ENCODE measurements at regions not wholly inside any gene's neighbourhood (a gene's known extent, or its start where the extent isn't known, plus 50 kb on each side); places are given as distances from the start of the nearest gene placed in this dataset.

- intact Hi-C loops (cut with DNase I): no loop called here
- DNase-seq: no peak
- H3K27me3 ChIP-seq: no peaks in the 10 kb centered on the region
- no peaks in the 10 kb centered on the region for H3K36me3 ChIP-seq
- no peak overlapping the region for H3K9ac ChIP-seq (ENCODE audit: low read depth in 2 of 2, low read length in 2 of 2)
- no peaks in the 10 kb centered on the region for H3K4me1 ChIP-seq
- no peaks in the 10 kb centered on the region for H3K9me3 ChIP-seq
- H3K27ac ChIP-seq: no peak overlapping the region
- no peak overlapping the region for H3K4me3 ChIP-seq
- TF ChIP-seq, protein P1, sequence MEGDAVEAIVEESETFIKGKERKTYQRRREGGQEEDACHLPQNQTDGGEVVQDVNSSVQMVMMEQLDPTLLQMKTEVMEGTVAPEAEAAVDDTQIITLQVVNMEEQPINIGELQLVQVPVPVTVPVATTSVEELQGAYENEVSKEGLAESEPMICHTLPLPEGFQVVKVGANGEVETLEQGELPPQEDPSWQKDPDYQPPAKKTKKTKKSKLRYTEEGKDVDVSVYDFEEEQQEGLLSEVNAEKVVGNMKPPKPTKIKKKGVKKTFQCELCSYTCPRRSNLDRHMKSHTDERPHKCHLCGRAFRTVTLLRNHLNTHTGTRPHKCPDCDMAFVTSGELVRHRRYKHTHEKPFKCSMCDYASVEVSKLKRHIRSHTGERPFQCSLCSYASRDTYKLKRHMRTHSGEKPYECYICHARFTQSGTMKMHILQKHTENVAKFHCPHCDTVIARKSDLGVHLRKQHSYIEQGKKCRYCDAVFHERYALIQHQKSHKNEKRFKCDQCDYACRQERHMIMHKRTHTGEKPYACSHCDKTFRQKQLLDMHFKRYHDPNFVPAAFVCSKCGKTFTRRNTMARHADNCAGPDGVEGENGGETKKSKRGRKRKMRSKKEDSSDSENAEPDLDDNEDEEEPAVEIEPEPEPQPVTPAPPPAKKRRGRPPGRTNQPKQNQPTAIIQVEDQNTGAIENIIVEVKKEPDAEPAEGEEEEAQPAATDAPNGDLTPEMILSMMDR (IDR thresholded peaks at IDR 0.05): no peak
Observed at GRCh38 chr13:40193286-40194223, 472.9 kb downstream of the FOXO1 start.

DNA sequence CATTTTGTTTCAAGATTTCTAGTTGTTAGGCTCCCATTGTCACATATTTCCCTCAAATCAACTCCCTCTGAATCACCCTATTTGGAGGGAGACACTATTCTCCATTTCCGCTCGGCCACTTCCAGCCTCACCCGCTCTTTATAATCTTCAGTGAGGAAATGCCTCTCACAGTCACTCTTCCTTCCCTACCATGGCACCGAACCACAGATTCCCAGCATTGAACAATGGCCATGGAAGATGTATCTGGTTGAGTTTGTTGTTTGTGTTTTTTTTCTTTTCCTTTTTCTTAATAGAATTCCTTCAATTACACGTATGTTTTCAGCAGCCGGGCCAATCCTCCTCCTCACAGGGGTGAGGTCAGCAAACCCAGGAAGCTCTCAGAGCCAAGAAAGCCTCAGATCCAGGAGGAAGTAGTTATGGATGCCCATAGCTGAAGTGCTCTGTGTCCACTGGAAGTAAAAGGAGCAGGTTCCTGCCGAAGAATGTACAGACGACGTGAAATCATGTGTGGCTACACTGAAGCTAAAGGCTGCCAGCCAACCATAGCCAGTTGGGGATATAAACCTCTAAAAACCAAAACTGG is 472.1 kb downstream of the FOXO1 start:
- Histone ChIP-seq H3K9me3 (no peaks in the 10 kb centered on the region), H3K27me3 (no peaks in the 10 kb centered on the region), H3K27ac (no peak overlapping the region), H3K4me3 (no peak overlapping the region), H3K9ac (ENCODE audit: low read depth in 2 of 2, low read length in 2 of 2) (no peak overlapping the region), H3K4me1 (no peaks in the 10 kb centered on the region), H3K36me3 (no peaks in the 10 kb centered on the region)
- no peak for DNase-seq
- intact Hi-C loops (cut with DNase I): no loop called here
- TF ChIP-seq, protein P1 (IDR thresholded peaks at IDR 0.05): no peak

- Histone ChIP-seq H3K4me1 (no peaks in the 10 kb centered on the region), H3K9me3 (no peaks in the 10 kb centered on the region), H3K27me3 (no peaks in the 10 kb centered on the region), H3K4me3 (no peak overlapping the region), H3K36me3 (no peaks in the 10 kb centered on the region), H3K27ac (no peak overlapping the region), H3K9ac (ENCODE audit: low read depth in 2 of 2, low read length in 2 of 2) (no peak overlapping the region)
- TF ChIP-seq, protein P1 (IDR thresholded peaks at IDR 0.05): no peak
- intact Hi-C loops (cut with DNase I): no loop called here
- DNase-seq: no peak
Observed at GRCh38 chr13:40197049-40197448, 469.4 kb downstream of the FOXO1 start.

GRCh38 chr13:40197936-40198595 is 468.4 kb downstream of the FOXO1 start:
- TF ChIP-seq, protein P1 (IDR thresholded peaks at IDR 0.05): no peak
- H3K27ac ChIP-seq: no peak overlapping the region
- intact Hi-C loops (cut with DNase I): no loop called here

DNA sequence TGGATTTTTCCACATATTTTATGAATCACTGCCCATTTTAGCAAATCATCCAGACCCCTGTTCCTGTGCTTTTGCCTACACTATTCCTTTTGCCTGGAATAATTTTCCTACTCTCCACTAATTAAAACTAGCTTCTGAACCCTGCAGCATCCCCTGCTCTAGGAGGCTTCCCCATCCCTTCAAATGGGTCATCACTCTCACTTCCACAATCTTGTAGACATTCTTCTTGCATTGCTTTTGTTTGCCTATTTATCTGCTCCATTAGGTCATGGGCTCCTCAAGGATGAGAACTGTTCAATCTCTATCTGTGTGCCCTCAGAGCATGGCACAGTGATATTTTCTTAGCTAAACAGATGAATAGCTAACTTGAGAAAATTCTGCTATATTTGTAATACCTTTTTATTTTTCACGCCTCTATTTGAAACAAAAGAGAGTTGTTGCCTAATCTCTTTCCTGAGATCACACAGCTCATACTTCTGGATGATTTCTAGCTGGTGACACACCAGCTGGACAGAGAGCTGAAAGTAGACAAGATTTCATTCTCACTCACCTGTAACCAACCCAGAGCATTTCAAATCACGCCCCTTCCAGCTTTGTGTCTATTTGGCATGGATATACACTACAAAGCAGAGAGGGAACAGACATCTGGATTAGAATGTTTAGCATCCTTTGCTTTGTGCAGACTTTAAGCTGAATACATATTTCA is 466.0 kb downstream of the FOXO1 start:
- Histone ChIP-seq H3K27me3 (no peaks in the 10 kb centered on the region), H3K9me3 (no peaks in the 10 kb centered on the region), H3K4me3 (no peak overlapping the region), H3K36me3 (no peaks in the 10 kb centered on the region), H3K4me1 (no peaks in the 10 kb centered on the region), H3K9ac (ENCODE audit: low read depth in 2 of 2, low read length in 2 of 2) (no peak overlapping the region), H3K27ac (no peak overlapping the region)
- intact Hi-C loops (cut with DNase I): no loop called here
- DNase-seq: no peak
- TF ChIP-seq, protein P1 (IDR thresholded peaks at IDR 0.05): no peak

More at GRCh38 chr13:40197936-40198595, 468.4 kb downstream of the FOXO1 start:
- H3K4me1 ChIP-seq: no peaks in the 10 kb centered on the region
- no peaks in the 10 kb centered on the region for H3K27me3 ChIP-seq
- H3K9ac ChIP-seq (ENCODE audit: low read depth in 2 of 2, low read length in 2 of 2): no peak overlapping the region
- no peaks in the 10 kb centered on the region for H3K9me3 ChIP-seq
- no peak for DNase-seq
- no peak overlapping the region for H3K4me3 ChIP-seq
- no peaks in the 10 kb centered on the region for H3K36me3 ChIP-seq

All from colonic mucosa (tissue), 4 donors.